GM12891 (cell line): ENCODE measurements at regions not wholly inside any gene's neighbourhood (a gene's known extent, or its start where the extent isn't known, plus 50 kb on each side); places are given as distances from the start of the nearest gene placed in this dataset.

Source experiments
- PAX5 ChIP-seq: IDR thresholded peaks from 2 replicates; pipeline ENCODE4 v1.6.1; 2011; ENCODE audit warnings: low read length, moderate library complexity, mild to moderate bottlenecking; ENCODE audit not compliant: insufficient read depth, severe bottlenecking
- POLR2A ChIP-seq: IDR thresholded peaks from 2 replicates; pipeline ENCODE4 v1.6.1; 2011; ENCODE audit warnings: low read depth, low read length, control low read depth
- TAF1 ChIP-seq: IDR thresholded peaks from 2 replicates; pipeline ENCODE4 v1.6.1; 2011; ENCODE audit warnings: low read depth, low read length, control low read depth

GRCh38 chr7:152912511-152912910 is 153.0 kb downstream of the ACTR3B start:
- TF ChIP-seq PAX5 (no peak), POLR2A (no peak), TAF1 (no peak)
